NCI-H524 (cell line): ENCODE measurements at regions not wholly inside any gene's neighbourhood (a gene's known extent, or its start where the extent isn't known, plus 50 kb on each side); places are given as distances from the start of the nearest gene placed in this dataset.

Experiments used
- DNase-seq, 2 experiments: peaks; one replicate each; lab custom pipeline; 2025; lab: John Stamatoyannopoulos, UW

GRCh38 chr15:61530769-61531168, 301.7 kb upstream of the RORA start:
- DNase-seq: peak; percentile 39 to 80

GRCh38 chr15:61528581-61528910, 299.4 kb upstream of the RORA start:
- DNase-seq: no peak

- peak; percentile 98 to 100 for DNase-seq
Measured at GRCh38 chr15:61527836-61528580, 298.9 kb upstream of the RORA start.

- no peak for DNase-seq
Measured at GRCh38 chr15:61524545-61524944, 295.4 kb upstream of the RORA start.

GRCh38 chr15:61524086-61524485, 295.0 kb upstream of the RORA start:
- no peak for DNase-seq

GRCh38 chr15:61522411-61522810, 293.3 kb upstream of the RORA start:
- no peak for DNase-seq

GRCh38 chr15:61521953-61522352, 292.9 kb upstream of the RORA start:
- DNase-seq: no peak

- no peak for DNase-seq
Measured at GRCh38 chr15:61519296-61519695, 290.2 kb upstream of the RORA start.

GRCh38 chr15:61518191-61518950, 289.3 kb upstream of the RORA start:
- no peak for DNase-seq

- DNase-seq: no peak
Measured at GRCh38 chr15:61517776-61518175, 288.7 kb upstream of the RORA start.

GRCh38 chr15:61517335-61517734, 288.2 kb upstream of the RORA start:
- no peak for DNase-seq

GRCh38 chr15:61511756-61512155, 282.7 kb upstream of the RORA start:
- DNase-seq: peak in 1 of 2 experiments; percentile 10

GRCh38 chr15:61511089-61511488, 282.0 kb upstream of the RORA start:
- no peak for DNase-seq

GRCh38 chr15:61509327-61509840, 280.3 kb upstream of the RORA start:
- no peak for DNase-seq

GRCh38 chr15:61503383-61503969, 274.4 kb upstream of the RORA start:
- DNase-seq: no peak

GRCh38 chr15:61501815-61502389, 272.8 kb upstream of the RORA start:
- no peak for DNase-seq

GRCh38 chr15:61500951-61501620, 272.0 kb upstream of the RORA start:
- DNase-seq: no peak

GRCh38 chr15:61500523-61500922, 271.4 kb upstream of the RORA start:
- no peak for DNase-seq

GRCh38 chr15:61499376-61499775, 270.3 kb upstream of the RORA start:
- DNase-seq: no peak

- DNase-seq: no peak
Measured at GRCh38 chr15:61489571-61489970, 260.5 kb upstream of the RORA start.

GRCh38 chr15:61483599-61483998, 254.5 kb upstream of the RORA start:
- DNase-seq: no peak

- no peak for DNase-seq
Measured at GRCh38 chr15:61481886-61482285, 252.8 kb upstream of the RORA start.
